ENCODE measurements at regions not wholly inside any gene's neighbourhood (a gene's known extent, or its start where the extent isn't known, plus 50 kb on each side); places are given as distances from the start of the nearest gene placed in this dataset.

DNA sequence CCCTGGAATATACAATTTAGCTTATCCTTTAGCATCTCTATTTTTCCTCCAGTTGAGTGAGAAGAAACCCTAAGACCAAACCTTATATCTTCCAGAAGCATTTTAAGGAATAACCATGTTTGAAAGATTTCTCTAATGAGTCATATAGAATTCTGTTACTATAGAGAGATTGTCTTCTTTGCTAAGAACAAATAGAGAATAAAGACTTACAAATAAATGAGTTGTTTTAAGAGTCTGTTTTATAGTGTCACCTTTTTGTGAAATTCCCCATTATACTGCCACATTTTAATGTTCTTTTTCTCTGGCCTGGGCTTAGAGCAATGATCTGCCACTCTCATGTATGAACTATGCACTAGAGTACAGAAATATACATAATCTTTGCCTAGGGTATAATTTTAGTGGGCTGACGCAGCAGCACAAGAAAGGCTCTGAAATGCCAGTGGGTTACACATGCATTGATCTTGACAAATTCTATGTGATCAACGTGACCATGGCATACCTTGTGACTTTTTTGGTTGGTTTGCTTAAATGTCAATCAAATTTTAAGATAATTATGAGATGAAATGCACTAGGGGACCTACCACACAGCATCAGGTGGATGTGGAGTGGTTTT lies 145.1 kb upstream of the MKLN1 start:
- Histone ChIP-seq H3K27me3 (no peaks in the 10 kb centered on the region), H3K4me3 (no peak overlapping the region), H3K36me3 (no peaks in the 10 kb centered on the region), H3K27ac (no peak overlapping the region), H3K4me1 (peaks cover 0 to under 1% (median 0%) of the 10 kb centered on the region in 4 donors), H3K9me3 (no peaks in the 10 kb centered on the region)
- ATAC-seq = no peak
- WGBS (ENCODE audit: insufficient coverage, low coverage, low lambda C conversion rate, missing lambda C conversion rate) = 93% methylated on average over 2 of the region's 2 CpGs
- no peak for TF ChIP-seq POLR2A (IDR thresholded peaks at IDR 0.05)
- TF ChIP-seq, protein P1, sequence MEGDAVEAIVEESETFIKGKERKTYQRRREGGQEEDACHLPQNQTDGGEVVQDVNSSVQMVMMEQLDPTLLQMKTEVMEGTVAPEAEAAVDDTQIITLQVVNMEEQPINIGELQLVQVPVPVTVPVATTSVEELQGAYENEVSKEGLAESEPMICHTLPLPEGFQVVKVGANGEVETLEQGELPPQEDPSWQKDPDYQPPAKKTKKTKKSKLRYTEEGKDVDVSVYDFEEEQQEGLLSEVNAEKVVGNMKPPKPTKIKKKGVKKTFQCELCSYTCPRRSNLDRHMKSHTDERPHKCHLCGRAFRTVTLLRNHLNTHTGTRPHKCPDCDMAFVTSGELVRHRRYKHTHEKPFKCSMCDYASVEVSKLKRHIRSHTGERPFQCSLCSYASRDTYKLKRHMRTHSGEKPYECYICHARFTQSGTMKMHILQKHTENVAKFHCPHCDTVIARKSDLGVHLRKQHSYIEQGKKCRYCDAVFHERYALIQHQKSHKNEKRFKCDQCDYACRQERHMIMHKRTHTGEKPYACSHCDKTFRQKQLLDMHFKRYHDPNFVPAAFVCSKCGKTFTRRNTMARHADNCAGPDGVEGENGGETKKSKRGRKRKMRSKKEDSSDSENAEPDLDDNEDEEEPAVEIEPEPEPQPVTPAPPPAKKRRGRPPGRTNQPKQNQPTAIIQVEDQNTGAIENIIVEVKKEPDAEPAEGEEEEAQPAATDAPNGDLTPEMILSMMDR (IDR thresholded peaks at IDR 0.05) = no peak
- no peak for DNase-seq
- intact Hi-C loops (cut with DNase I) = no loop called here

DNA sequence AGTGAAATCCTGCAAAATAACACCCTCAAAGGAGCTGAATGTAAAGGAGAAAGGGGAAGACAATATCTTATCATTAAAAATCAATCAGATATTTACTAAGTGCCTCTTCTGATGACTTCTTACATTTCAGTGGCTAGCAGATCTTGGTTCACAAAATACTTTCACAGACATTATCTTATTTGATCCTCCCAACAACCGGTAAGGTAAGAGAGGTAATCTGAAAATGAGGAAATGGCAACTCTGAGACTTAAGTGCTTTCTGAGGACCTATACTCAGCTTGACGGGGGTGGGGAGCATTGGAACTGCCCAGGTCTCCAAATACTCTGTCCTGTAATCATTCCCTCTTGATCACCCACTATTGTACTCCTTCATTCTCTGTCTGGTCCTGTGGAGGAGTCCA lies 144.6 kb upstream of the MKLN1 start:
- no peaks in the 10 kb centered on the region for H3K27me3 ChIP-seq
- peaks cover 0 to 4% (median 0%) of the 10 kb centered on the region in 4 donors for H3K4me1 ChIP-seq
- no peak overlapping the region for H3K27ac ChIP-seq
- ATAC-seq = no peak
- no peaks in the 10 kb centered on the region for H3K9me3 ChIP-seq
- intact Hi-C loops (cut with DNase I) = no loop called here
- H3K36me3 ChIP-seq = no peaks in the 10 kb centered on the region
- TF ChIP-seq, protein P1 (IDR thresholded peaks at IDR 0.05) = no peak
- TF ChIP-seq POLR2A (IDR thresholded peaks at IDR 0.05) = no peak
- DNase-seq = no peak
- H3K4me3 ChIP-seq = no peak overlapping the region
- 40% methylated on average over 2 of the region's 2 CpGs for WGBS (ENCODE audit: insufficient coverage, low coverage, low lambda C conversion rate, missing lambda C conversion rate)

DNA sequence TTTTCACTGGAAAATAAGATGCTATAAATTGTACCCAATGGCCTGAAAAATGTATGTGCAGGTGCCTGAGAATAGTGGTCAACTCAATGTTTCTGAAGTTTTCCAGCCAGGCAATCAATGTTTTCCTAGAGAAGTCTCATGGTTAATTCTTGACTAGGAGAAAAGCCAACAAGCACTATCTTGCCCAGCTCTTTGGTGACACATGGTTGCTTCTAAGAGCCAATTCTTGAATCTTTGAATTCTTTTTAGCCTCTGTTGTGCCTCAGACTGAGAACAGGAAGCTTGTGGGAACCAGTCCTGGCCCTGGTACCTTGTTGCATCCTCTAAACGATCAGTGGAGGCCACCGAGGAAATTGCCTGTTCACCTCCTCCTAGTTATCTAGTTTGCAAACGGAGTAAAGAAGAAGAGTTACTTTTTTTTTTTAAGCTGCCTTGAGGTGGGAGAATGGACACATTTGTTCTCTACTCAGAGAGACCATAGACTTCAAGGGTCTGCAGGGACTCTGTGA lies 144.0 kb upstream of the MKLN1 start:
- Histone ChIP-seq H3K4me3 (no peak overlapping the region), H3K9me3 (no peaks in the 10 kb centered on the region), H3K27ac (no peak overlapping the region), H3K36me3 (no peaks in the 10 kb centered on the region), H3K27me3 (no peaks in the 10 kb centered on the region), H3K4me1 (peaks cover 0 to 4% (median 0%) of the 10 kb centered on the region in 4 donors)
- no peak for TF ChIP-seq POLR2A (IDR thresholded peaks at IDR 0.05)
- TF ChIP-seq, protein P1 (IDR thresholded peaks at IDR 0.05) = no peak
- intact Hi-C loops (cut with DNase I) = no loop called here
- ATAC-seq (no peak), DNase-seq (no peak)
- 35% methylated on average over 3 of the region's 3 CpGs for WGBS (ENCODE audit: insufficient coverage, low coverage, low lambda C conversion rate, missing lambda C conversion rate)

DNA sequence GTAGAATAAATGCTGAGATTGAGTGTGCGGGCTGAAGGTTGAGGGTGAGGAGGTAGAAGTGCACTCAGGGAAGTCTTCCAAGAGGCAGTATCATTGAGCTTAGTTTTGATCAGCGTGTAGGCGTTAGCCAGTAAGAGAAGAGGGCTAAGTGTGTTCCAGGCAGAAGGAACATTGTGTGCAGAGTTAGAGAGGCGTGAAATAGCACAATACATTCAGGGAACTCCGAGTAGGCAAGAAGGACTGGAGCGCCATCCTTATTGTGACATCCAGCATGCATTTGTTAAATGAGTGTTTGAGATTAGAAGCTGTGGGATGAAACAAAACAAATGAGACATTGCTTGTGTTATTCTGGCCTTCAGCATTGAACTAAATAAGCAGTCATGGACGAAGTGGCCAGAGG lies 140.9 kb upstream of the MKLN1 start:
- ATAC-seq (no peak), DNase-seq (no peak)
- H3K9me3 ChIP-seq = no peaks in the 10 kb centered on the region
- H3K4me3 ChIP-seq = no peak overlapping the region
- H3K36me3 ChIP-seq = no peaks in the 10 kb centered on the region
- TF ChIP-seq, protein P1 (IDR thresholded peaks at IDR 0.05) = no peak
- no peak for TF ChIP-seq POLR2A (IDR thresholded peaks at IDR 0.05)
- WGBS (ENCODE audit: insufficient coverage, low coverage, low lambda C conversion rate, missing lambda C conversion rate) = 86% methylated on average over 7 of the region's 7 CpGs
- peaks cover 0 to 4% (median 0%) of the 10 kb centered on the region in 4 donors for H3K4me1 ChIP-seq
- H3K27ac ChIP-seq = no peak overlapping the region
- intact Hi-C loops (cut with DNase I) = no loop called here
- no peaks in the 10 kb centered on the region for H3K27me3 ChIP-seq
